Heart right ventricle (tissue), 16 donors: ENCODE measurements at regions not wholly inside any gene's neighbourhood (a gene's known extent, or its start where the extent isn't known, plus 50 kb on each side); places are given as distances from the start of the nearest gene placed in this dataset.

Experiments
- ATAC-seq, 8 donors: fragments of 200-7000 bp; cut with Tn5 transposase; one replicate each; pipeline ENCODE4 v1.9.1; 2020; ENCODE audit warnings: mild to moderate bottlenecking in 8 of 8, moderate library complexity in 8 of 8, moderate number of reproducible peaks in 1 of 8
- DNase-seq, 2 donors: peaks; one replicate each; pipeline ENCODE4 v3.0.0-alpha.2; 2020
- H3K27ac ChIP-seq, 10 donors: fragments of 200-600 bp; sonication (generic) in 2 of 10; one replicate each; pipeline versions ENCODE4 v1.5.0 to v1.8.0; 2020 to 2022; ENCODE audit warnings: mild to moderate bottlenecking in 3 of 10
- H3K27me3 ChIP-seq, 7 donors: fragments of 200-600 bp; one replicate each; pipeline ENCODE4 v1.8.0; 2021 to 2022; ENCODE audit warnings: mild to moderate bottlenecking in 2 of 7
- H3K36me3 ChIP-seq, 9 donors: fragments of 200-600 bp; sonication (generic) in 1 of 9; one replicate each; pipeline versions ENCODE4 v1.5.0 to v1.8.0; 2020 to 2022; ENCODE audit warnings: mild to moderate bottlenecking in 2 of 9
- H3K4me1 ChIP-seq, 9 donors: fragments of 200-600 bp; sonication (generic) in 1 of 9; one replicate each; pipeline versions ENCODE4 v1.5.0 to v1.8.0; 2020 to 2022; ENCODE audit warnings: mild to moderate bottlenecking in 4 of 9
- H3K4me3 ChIP-seq, 10 donors: fragments of 200-600 bp; sonication (generic) in 2 of 10; one replicate each; pipeline versions ENCODE4 v1.5.0 to v1.8.0; 2020 to 2022; ENCODE audit warnings: mild to moderate bottlenecking in 7 of 10, moderate library complexity in 2 of 10
- H3K9me3 ChIP-seq, 11 donors: fragments of 200-600 bp in 10 of 11; sonication (generic) in 2 of 11; one replicate each; pipeline versions ENCODE4 v1.5.0 to v1.8.0; 2013 to 2022; ENCODE audit warnings: mild to moderate bottlenecking in 2 of 11, control low read depth in 1 of 11, moderate library complexity in 1 of 11
- WGBS, 2 donors: extraction: QIAGEN DNeasy Blood & Tissue Kit; methylation state at CpG; one replicate each; pipeline ENCODE4 v1.1.7; 2013; ENCODE audit warnings: inconsistent platforms in 1 of 2; 5-methylcytosine and 5-hydroxymethylcytosine counted together
- intact Hi-C, 10 donors: fragments of 100-400 bp; cut with DNase I; formaldehyde crosslinking; loops; one replicate each; pipeline versions ENCODE4 v1.11.1 to v1.14.2; 2022
- TF ChIP-seq, protein P1 (sequence below), 9 donors: fragments of 200-600 bp; sonication (generic) in 2 of 9; IDR thresholded peaks; one replicate each; pipeline versions ENCODE4 v1.5.0 to v1.8.0; 2021 to 2022; ENCODE audit warnings: antibody characterized with exemption in 9 of 9, mild to moderate bottlenecking in 5 of 9, moderate library complexity in 1 of 9
- donor health status: Arrhythmogenic right ventricular cardiomyopathy.
- donor health status: ischemic (EF 13 %, LVEDD 7.1; RV severe dilation, severe dysfunction).
- donor health status: healthy with polysubstance abuse.
- donor health status: DM: no; HTN: yes; CAD: no.
- donor health status: DM: no; HTN: no; CAD: no.
- donor health status: ischemic (EF 25% LVEDD 6.9; RV normal size, moderate dysfunction).
- donor health status: ischemic (EF 25% LVEDD 5.7; RV mildly dilated, moderate dysfunction).
- donor health status: healthy.
- donor health status: DM: yes; HTN: yes; CAD: no.
- donor health status: Ischemic cardiomyopathy.
- donor health status: ischemic (EF 35%, LVEDD 5.7; RV mildly dilated, moderate dysfunction).
- donor health status: nonischemic (EF 11% LVEDD 7.7; RV severe dilation, severe dysfunction).
- donor health status: DM: yes; HTN: yes; CAD: no.
- donor health status: PGD.
- donor health status: ischemic (EF 29% LVEDD 5.4; RV normal size, mild dysfunction).
- donor health status: nonischemic (EF 23%, LVEDD 6.1; RV moderate dilation, normal function).

DNA sequence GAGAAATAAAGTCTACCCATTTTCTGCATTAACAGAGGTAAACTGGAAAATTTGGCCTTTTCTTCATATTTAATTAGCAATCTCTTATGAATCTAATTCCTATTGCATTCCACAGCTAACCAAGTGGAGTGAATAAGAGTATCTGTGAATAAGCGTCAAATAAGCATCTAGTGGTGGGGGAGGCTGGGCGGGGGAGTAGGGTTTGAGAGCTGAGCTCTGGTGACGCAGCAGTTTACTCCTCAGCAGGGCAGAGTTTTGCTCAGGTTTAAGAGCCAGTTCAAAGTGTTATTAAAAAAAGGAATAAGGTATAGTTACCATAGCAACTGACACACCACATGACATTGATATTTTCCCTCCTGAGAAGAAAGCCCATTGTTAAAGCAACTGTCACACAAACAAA lies 1346.8 kb upstream of the CELF2 start:
- H3K27me3 ChIP-seq: no peaks in the 10 kb centered on the region
- no peaks in the 10 kb centered on the region for H3K4me1 ChIP-seq
- H3K4me3 ChIP-seq: no peak overlapping the region
- TF ChIP-seq, protein P1, sequence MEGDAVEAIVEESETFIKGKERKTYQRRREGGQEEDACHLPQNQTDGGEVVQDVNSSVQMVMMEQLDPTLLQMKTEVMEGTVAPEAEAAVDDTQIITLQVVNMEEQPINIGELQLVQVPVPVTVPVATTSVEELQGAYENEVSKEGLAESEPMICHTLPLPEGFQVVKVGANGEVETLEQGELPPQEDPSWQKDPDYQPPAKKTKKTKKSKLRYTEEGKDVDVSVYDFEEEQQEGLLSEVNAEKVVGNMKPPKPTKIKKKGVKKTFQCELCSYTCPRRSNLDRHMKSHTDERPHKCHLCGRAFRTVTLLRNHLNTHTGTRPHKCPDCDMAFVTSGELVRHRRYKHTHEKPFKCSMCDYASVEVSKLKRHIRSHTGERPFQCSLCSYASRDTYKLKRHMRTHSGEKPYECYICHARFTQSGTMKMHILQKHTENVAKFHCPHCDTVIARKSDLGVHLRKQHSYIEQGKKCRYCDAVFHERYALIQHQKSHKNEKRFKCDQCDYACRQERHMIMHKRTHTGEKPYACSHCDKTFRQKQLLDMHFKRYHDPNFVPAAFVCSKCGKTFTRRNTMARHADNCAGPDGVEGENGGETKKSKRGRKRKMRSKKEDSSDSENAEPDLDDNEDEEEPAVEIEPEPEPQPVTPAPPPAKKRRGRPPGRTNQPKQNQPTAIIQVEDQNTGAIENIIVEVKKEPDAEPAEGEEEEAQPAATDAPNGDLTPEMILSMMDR (IDR thresholded peaks at IDR 0.05): no peak
- no peak for ATAC-seq
- H3K36me3 ChIP-seq: no peaks in the 10 kb centered on the region
- no peak for DNase-seq
- H3K27ac ChIP-seq: no peak overlapping the region
- peaks cover 0 to 3% (median 0%) of the 10 kb centered on the region in 11 donors for H3K9me3 ChIP-seq
- WGBS, 2 donors: 85 to 90% methylated on average over 3 of the region's 3 CpGs
- intact Hi-C loops: no loop called here

DNA sequence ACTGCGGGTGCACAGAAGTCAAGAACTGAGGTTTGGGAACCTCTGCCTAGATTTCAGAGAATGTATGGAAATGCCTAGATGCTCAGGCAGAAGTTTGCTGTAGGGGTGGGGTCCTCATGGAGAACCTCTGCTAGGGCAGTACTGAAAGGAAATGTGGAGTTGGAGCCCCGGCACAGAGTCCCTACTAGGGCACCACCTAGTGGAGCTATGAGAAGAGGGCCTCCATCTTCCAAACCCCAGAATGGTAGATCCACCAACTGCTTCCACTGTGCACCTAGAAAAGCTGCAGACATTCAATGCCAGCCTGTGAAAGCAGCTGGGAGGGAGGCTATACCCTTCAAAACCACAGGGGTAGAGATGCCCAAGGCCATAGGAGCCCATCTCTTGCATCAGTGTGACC lies 1336.0 kb upstream of the CELF2 start:
- Histone ChIP-seq H3K4me3 (no peak overlapping the region), H3K27ac (no peak overlapping the region), H3K36me3 (no peaks in the 10 kb centered on the region), H3K9me3 (peaks cover 0 to 6% (median 0%) of the 10 kb centered on the region in 11 donors), H3K4me1 (no peaks in the 10 kb centered on the region), H3K27me3 (no peaks in the 10 kb centered on the region)
- no peak for DNase-seq
- 88 to 89% methylated on average over 2 of the region's 2 CpGs for WGBS, 2 donors
- TF ChIP-seq, protein P1 (IDR thresholded peaks at IDR 0.05): no peak
- ATAC-seq: no peak
- intact Hi-C loops: no loop called here

DNA sequence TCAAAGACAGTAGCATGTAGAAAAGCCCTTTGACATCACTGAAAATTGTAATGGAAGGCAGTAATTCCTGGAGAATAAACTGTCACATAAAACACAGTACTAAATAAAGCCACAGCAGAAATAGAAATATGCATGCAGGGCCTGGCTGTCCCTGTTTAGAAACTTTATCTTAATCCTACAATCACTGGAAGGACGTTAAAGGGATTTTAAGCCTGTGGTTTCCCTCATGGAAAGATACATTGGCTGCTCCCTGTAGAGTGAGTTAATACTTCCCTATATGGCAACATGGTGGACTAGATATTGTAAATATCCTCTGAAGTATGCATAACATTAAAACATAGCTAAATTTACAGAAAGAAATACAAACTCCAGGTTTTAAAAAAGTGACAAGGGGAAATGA lies 1334.9 kb upstream of the CELF2 start:
- intact Hi-C loops: no loop called here
- WGBS, 2 donors: 8 to 14% methylated on average over 1 of the region's 1 CpG
- Histone ChIP-seq H3K36me3 (no peaks in the 10 kb centered on the region), H3K9me3 (peaks cover 0 to 6% (median 0%) of the 10 kb centered on the region in 11 donors), H3K4me3 (no peak overlapping the region), H3K4me1 (no peaks in the 10 kb centered on the region), H3K27ac (no peak overlapping the region), H3K27me3 (no peaks in the 10 kb centered on the region)
- TF ChIP-seq, protein P1 (IDR thresholded peaks at IDR 0.05): no peak
- ATAC-seq (peak in 1 of 8 donors; percentile 37), DNase-seq (no peak)

DNA sequence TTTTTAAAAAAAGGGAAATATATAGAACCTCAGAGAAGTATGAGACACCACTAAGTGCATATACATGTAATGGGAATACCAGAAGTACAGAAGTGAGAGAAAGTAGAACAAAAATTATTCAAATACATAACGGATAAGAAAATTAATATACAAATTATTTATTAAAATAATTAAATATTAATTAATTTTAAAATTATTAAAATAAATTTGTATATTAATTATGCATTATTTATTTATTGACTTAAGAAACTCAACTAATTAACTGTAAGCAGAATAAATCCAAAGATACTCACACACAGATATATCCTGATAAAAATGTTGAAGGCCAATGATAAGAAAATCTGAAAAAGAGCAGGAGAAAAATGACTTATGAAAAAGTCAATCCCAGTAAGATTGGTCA lies 1333.5 kb upstream of the CELF2 start:
- intact Hi-C loops: no loop called here
- Histone ChIP-seq H3K27ac (no peak overlapping the region), H3K4me1 (no peaks in the 10 kb centered on the region), H3K9me3 (peaks cover 0 to 6% (median 0%) of the 10 kb centered on the region in 11 donors), H3K27me3 (no peaks in the 10 kb centered on the region), H3K36me3 (no peaks in the 10 kb centered on the region), H3K4me3 (no peak overlapping the region)
- no peak for ATAC-seq
- WGBS, 2 donors: 90% methylated on average over 1 of the region's 1 CpG
- DNase-seq: no peak
- TF ChIP-seq, protein P1 (IDR thresholded peaks at IDR 0.05): no peak

DNA sequence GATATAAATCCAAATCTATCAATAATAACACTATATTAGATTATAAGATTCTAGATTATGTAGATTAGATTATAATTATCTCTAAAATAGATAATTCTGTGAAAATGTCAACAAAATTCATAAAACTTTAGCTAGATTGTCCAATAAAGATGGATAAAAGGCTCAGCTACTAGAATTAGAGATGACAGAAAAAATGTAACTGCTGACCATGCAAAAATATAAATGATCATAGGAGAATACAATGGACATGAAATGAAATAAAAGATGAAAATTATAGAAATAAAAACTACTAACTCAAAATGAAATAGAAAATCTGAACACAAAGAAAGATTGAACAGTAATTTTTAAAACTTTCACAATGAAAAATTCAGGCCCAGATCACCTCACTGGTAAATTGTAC lies 1332.1 kb upstream of the CELF2 start:
- TF ChIP-seq, protein P1 (IDR thresholded peaks at IDR 0.05): no peak
- H3K27me3 ChIP-seq: no peaks in the 10 kb centered on the region
- no peak overlapping the region for H3K27ac ChIP-seq
- no peak overlapping the region for H3K4me3 ChIP-seq
- intact Hi-C loops: no loop called here
- ATAC-seq: no peak
- no peaks in the 10 kb centered on the region for H3K4me1 ChIP-seq
- no peaks in the 10 kb centered on the region for H3K36me3 ChIP-seq
- DNase-seq: no peak
- H3K9me3 ChIP-seq: peaks cover 0 to 6% (median 0%) of the 10 kb centered on the region in 11 donors
